ENCODE measurements at regions not wholly inside any gene's neighbourhood (a gene's known extent, or its start where the extent isn't known, plus 50 kb on each side); places are given as distances from the start of the nearest gene placed in this dataset.
"Not testable (repeated sequence)": the region's sequence is repeated elsewhere in the genome, so short reads cannot be mapped to it uniquely, and the experiment has no call there.

GRCh38 chrX:123049071-123049625 lies 134.9 kb upstream of the GRIA3 start:
- no peak for DNase-seq (ENCODE audit: low read depth in 1 of 2, low spot score in 1 of 2)

GRCh38 chrX:123060986-123061385 lies 123.1 kb upstream of the GRIA3 start:
- DNase-seq (ENCODE audit: low read depth in 1 of 2, low spot score in 1 of 2), result no peak

DNA sequence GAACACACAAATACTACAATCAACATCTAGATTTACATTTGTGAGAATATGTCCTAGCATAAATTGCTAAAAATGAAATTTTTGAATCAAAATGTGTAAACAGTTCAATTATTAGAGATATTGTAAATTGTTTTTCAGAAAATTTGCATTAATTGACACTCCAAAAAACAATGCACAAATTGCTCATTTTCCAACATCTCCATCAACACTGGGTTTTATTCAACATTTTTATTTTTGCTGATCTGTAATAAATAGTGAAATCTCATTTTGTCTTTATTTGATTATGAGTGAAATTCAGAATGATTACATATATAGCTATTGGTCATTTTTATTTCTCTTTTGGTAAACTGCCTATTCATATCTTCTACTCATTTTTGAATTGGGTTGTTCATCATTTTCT lies 120.0 kb upstream of the GRIA3 start:
- no peak for DNase-seq (ENCODE audit: low read depth in 1 of 2, low spot score in 1 of 2)

GRCh38 chrX:123072686-123073385 lies 111.2 kb upstream of the GRIA3 start:
- DNase-seq (ENCODE audit: low read depth in 1 of 2, low spot score in 1 of 2), result no peak

GRCh38 chrX:123075947-123076561 lies 108.0 kb upstream of the GRIA3 start:
- DNase-seq (ENCODE audit: low read depth in 1 of 2, low spot score in 1 of 2), result no peak

- DNase-seq (ENCODE audit: low read depth in 1 of 2, low spot score in 1 of 2), result no peak
Observed at GRCh38 chrX:123077631-123078030, 106.4 kb upstream of the GRIA3 start.

- DNase-seq (ENCODE audit: low read depth in 1 of 2, low spot score in 1 of 2), result no peak
Observed at GRCh38 chrX:123080065-123080464, 104.0 kb upstream of the GRIA3 start.

DNA sequence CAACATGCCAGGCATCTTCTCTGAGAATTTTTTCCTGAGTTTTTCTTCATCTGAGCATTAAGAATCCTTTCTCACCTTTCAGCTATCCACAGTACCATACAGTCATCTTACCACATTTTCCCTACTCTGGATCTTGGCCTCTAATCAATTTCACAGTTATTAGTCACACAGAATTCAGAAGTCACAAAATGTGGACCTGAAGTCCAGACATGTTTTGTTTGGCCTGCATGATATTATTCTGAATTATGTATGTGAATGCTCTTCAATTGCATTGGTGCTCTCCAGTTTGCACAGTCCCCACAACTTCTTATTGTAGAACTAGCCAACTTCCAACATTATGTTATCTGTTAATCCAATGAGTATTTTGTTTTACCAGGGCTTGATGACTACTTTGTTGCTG lies 102.3 kb upstream of the GRIA3 start:
- DNase-seq (ENCODE audit: low read depth in 1 of 2, low spot score in 1 of 2), result no peak

GRCh38 chrX:123083924-123084323 lies 100.2 kb upstream of the GRIA3 start:
- no peak for DNase-seq (ENCODE audit: low read depth in 1 of 2, low spot score in 1 of 2)

DNA sequence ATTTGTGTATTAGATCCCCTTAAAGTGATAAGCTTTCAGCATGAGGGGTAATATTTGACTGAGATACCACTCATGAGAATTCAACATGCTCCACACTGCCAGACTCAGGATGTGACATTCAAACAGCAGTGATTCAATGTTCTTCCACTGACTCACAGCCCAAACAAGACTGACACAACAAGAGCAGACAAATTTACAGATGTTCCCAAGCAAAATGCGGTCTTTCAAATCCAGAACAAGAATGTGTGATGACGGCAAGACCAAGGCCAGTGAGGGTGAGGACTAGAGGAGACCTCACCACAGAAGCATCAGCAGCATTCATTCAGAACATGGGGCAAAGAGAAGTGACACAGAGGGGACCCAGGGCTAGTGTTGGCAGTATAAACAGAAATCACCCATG lies 99.3 kb upstream of the GRIA3 start:
- DNase-seq (ENCODE audit: low read depth in 1 of 2, low spot score in 1 of 2), result no peak

DNA sequence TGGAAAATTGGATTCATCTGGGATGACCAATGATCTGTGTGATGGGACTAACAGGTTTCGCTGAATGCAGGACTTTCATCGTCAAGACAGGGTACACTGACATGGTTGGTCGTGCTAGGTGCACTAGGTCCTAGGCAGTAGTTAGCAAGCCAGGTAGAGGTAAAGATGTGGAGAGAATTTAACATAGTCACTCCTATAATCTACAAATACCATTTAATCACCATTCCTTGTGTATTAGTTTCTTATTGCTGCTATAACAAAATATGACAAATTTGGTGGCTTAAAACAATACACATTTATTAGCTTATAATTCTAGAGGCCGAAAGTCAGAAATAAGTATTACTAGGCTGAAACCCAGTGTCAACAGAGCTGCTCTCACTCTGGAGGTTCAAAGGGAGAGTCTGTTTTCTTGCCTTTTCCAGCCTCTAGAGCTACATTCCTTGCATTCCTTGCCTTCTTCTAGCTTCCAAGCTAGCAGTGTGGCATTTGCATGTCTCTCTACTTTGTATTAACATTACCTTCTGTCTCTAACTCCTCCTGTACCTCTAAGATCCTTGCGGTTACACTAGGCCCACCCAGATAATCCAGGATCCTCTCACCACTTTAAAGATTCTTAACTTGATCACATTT lies 98.7 kb upstream of the GRIA3 start:
- DNase-seq (ENCODE audit: low read depth in 1 of 2, low spot score in 1 of 2), result no peak

DNA sequence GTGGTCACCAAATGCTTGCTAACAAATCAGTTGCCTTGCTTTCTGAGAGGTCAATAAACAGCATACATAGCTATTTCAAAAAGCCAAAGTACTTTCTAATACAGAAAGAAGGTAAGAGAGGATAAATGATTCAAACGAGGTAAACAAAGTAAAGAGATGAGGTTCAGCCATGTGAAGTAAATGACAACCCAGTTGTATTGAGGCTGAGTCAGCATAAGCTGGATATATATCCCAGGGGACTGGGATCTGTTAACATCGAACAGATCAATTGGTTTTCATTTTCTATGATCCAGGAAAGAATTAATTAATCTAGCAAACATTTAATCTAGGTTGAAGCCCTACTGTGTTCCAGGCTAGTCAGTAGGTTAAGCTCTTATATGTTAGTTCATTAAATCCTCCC lies 97.3 kb upstream of the GRIA3 start:
- no peak for DNase-seq (ENCODE audit: low read depth in 1 of 2, low spot score in 1 of 2)

- DNase-seq (ENCODE audit: low read depth in 1 of 2, low spot score in 1 of 2), result no peak
Observed at GRCh38 chrX:123087326-123087725, 96.8 kb upstream of the GRIA3 start.

- DNase-seq (ENCODE audit: low read depth in 1 of 2, low spot score in 1 of 2), result no peak
Observed at GRCh38 chrX:123088331-123088730, 95.7 kb upstream of the GRIA3 start.

DNA sequence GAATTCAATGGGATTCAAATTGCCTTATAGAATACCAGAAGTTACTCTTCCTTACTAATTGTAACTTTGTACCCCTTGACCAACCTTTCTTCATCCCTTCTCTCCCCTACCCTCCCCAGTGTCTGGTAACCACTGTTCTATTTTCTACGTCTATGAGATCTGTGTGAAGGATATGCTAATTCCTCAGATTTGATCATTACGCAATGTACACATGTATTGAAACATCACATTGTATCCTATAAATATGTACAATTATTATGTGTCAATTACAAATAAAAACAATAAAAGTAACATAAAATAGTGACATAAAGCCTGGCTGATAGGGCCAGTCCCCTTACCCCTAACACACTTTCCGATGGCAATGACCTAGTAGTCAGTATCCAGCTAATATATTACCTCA lies 95.1 kb upstream of the GRIA3 start:
- DNase-seq (ENCODE audit: low read depth in 1 of 2, low spot score in 1 of 2), result no peak

GRCh38 chrX:123093792-123094191 lies 90.3 kb upstream of the GRIA3 start:
- no peak for DNase-seq (ENCODE audit: low read depth in 1 of 2, low spot score in 1 of 2)

- DNase-seq (ENCODE audit: low read depth in 1 of 2, low spot score in 1 of 2), result no peak
Observed at GRCh38 chrX:123108513-123109427, 75.3 kb upstream of the GRIA3 start.

- DNase-seq (ENCODE audit: low read depth in 1 of 2, low spot score in 1 of 2), result no peak
Observed at GRCh38 chrX:123121241-123121640, 62.8 kb upstream of the GRIA3 start.

DNA sequence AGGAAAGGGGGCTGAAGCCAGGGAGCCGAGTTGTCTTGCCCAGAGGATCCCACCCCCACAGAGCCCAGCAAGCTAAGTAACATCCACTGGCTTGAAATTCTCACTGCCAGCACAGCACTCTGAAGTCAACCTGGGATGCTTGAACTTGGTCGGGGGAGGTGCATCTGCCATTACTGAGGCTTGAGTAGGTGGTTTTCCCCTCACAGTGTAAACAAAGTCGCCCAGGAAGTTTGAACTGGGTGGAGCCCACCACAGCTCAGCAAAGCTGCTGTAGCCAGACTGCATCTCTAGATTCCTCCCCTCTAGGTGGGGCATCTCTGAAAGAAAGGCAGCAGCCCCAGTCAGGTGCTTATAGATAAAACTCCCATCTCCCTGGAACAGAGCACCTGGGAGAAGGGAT lies 54.3 kb upstream of the GRIA3 start:
- not testable (repeated sequence) for DNase-seq (ENCODE audit: low read depth in 1 of 2, low spot score in 1 of 2)
